ENCODE measurements at regions not wholly inside any gene's neighbourhood (a gene's known extent, or its start where the extent isn't known, plus 50 kb on each side); places are given as distances from the start of the nearest gene placed in this dataset.

GRCh38 chr3:54046641-54047214 is 75.6 kb upstream of the CACNA2D3 start:
- CTCF ChIA-PET = no interaction called here
- no peak for DNase-seq (ENCODE audit: low spot score)
- TF ChIP-seq, protein P1, sequence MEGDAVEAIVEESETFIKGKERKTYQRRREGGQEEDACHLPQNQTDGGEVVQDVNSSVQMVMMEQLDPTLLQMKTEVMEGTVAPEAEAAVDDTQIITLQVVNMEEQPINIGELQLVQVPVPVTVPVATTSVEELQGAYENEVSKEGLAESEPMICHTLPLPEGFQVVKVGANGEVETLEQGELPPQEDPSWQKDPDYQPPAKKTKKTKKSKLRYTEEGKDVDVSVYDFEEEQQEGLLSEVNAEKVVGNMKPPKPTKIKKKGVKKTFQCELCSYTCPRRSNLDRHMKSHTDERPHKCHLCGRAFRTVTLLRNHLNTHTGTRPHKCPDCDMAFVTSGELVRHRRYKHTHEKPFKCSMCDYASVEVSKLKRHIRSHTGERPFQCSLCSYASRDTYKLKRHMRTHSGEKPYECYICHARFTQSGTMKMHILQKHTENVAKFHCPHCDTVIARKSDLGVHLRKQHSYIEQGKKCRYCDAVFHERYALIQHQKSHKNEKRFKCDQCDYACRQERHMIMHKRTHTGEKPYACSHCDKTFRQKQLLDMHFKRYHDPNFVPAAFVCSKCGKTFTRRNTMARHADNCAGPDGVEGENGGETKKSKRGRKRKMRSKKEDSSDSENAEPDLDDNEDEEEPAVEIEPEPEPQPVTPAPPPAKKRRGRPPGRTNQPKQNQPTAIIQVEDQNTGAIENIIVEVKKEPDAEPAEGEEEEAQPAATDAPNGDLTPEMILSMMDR (conservative IDR thresholded peaks at IDR 0.05; ENCODE audit: low read depth) = no peak
- H3K27ac ChIP-seq = no peak overlapping the region
- POLR2A ChIA-PET (ENCODE audit: low non-redundant PET) = no interaction called here

DNA sequence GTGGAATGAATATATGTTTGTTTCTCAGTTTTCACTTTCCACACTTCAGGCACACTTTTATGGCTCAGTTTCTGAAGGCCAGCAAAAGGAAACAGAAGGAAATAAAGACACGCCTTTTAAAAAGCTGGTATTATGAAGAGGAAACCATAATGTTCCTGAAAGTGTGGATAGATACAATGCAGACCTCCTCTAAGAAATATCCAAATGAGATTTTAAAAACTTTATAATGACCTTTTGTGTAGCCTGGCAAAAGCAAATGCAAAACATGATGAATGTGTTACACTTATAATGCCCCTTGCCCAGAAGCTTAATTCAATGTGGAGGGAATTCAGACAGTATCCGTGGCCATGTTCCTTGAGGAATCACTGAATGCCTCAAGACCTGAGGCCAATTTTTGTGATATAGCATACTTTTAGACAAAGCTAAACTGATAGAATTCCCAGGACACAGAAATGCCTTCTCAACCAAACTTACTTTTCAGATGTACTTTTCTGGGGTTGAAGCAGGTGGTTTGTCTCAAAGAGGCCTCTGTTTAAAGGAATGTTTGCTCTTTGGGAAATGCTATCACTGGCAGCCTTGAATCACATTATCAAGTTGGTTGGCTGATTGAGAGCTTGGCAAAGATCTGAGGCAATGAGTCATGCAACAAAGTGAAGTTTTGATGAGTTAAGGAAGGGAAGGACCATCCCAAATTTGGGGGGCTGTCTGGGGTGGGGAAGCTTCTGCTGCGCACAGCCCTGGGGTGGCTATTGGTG is 77.1 kb upstream of the CACNA2D3 start:
- DNase-seq (ENCODE audit: low spot score) = no peak
- CTCF ChIA-PET = no interaction called here
- H3K27ac ChIP-seq = no peak overlapping the region
- TF ChIP-seq, protein P1 (conservative IDR thresholded peaks at IDR 0.05; ENCODE audit: low read depth) = no peak
- POLR2A ChIA-PET (ENCODE audit: low non-redundant PET) = no interaction called here

DNA sequence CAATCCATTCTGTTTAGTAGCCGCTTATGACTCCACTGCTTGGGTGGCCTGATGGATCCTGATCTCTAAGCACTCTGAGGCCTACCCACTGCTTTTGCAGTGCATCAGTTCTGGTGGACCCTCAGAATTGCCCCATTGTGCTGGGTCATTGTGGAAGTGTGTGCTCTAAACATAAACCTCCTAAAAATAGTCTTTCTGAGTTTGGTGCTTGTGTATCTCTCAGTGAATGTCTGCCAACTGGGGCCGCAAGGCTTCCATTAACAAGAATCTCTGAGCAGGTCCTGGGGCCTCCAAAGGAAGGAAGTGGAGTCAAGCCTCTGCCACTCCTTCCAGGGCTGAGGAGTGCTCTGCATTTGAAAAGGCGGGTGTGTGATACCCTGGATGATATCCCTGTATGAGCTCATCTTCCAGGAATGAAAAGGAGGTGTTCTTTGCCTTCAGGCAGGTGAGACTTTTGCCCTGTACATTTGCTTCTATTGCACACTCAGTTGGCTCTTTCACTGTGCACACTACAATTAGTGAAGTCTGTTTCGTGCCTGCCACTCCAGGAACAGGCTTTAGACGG is 80.0 kb upstream of the CACNA2D3 start:
- ChIA-PET POLR2A (ENCODE audit: low non-redundant PET) (no interaction called here), CTCF (interaction anchor here (0.7 kb wide), 1 partner anchor 120 kb away, joined by 3 read pairs; no protein-coding TSS in a partner anchor)
- H3K27ac ChIP-seq = no peak overlapping the region
- peak; percentile 37 for DNase-seq (ENCODE audit: low spot score)
- TF ChIP-seq, protein P1 (conservative IDR thresholded peaks at IDR 0.05; ENCODE audit: low read depth) = no peak

DNA sequence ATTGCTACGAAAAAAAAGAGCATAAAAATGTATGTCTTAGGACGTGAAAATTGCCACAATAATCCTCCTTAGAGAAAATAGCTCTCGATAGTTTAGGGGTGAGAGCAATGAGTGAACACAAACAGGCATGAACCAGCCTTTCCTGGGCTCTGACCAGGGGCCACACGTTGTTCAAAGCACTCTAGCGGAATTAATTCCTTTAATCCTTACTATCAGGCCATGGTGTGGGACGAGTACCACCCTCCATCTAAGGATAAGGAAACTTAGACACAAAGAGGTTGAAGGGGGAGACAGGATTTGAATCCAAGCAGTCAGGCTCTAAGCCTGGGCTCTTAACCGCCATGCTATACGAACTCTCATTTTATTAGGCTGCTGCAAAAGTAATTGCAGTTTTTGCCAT is 81.9 kb upstream of the CACNA2D3 start:
- ChIA-PET POLR2A (ENCODE audit: low non-redundant PET) (no interaction called here), CTCF (no interaction called here)
- no peak overlapping the region for H3K27ac ChIP-seq
- no peak for DNase-seq (ENCODE audit: low spot score)
- TF ChIP-seq, protein P1 (conservative IDR thresholded peaks at IDR 0.05; ENCODE audit: low read depth) = no peak

DNA sequence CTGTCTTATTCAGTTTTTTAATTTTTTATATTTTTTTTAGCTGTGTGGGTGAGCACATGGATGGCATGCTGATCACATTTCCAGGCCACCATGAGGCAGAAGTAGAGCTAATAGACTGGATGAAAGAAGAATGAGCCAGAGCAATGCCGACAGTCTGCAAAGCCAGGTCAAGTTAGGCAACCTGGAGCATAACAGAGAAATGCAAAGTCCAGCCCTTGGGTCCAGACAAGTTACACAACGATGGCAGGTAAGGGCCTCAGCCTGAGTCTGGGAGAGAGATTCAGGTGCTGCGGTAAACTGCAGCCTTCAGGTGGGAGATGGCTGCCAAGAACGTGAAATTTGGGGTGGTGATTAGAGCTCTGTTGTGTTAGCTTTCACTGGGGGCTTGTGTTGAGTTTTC is 84.0 kb upstream of the CACNA2D3 start:
- H3K27ac ChIP-seq = no peak overlapping the region
- ChIA-PET CTCF (no interaction called here), POLR2A (ENCODE audit: low non-redundant PET) (no interaction called here)
- TF ChIP-seq, protein P1 (conservative IDR thresholded peaks at IDR 0.05; ENCODE audit: low read depth) = no peak
- no peak for DNase-seq (ENCODE audit: low spot score)

- POLR2A ChIA-PET (ENCODE audit: low non-redundant PET) = no interaction called here
- no peak for DNase-seq (ENCODE audit: low spot score)
- CTCF ChIA-PET = no interaction called here
- no peak overlapping the region for H3K27ac ChIP-seq
- TF ChIP-seq, protein P1 (conservative IDR thresholded peaks at IDR 0.05; ENCODE audit: low read depth) = no peak
Measured at GRCh38 chr3:54036543-54036942, 85.8 kb upstream of the CACNA2D3 start.
